ENCODE measurements at regions not wholly inside any gene's neighbourhood (a gene's known extent, or its start where the extent isn't known, plus 50 kb on each side); places are given as distances from the start of the nearest gene placed in this dataset.

- no peak for TF ChIP-seq HDAC6 (IDR thresholded peaks at IDR 0.05; ENCODE audit: low read depth, low read length)
- no peak for TF ChIP-seq GTF2F1 (IDR thresholded peaks at IDR 0.05; ENCODE audit: borderline replicate concordance, low read depth, low read length)
These were observed 74.1 kb downstream of the VIP start (continued) for GRCh38 chr6:152824666-152825065.

All from H1 (cell line).